HCT116 (cell line): ENCODE measurements at regions not wholly inside any gene's neighbourhood (a gene's known extent, or its start where the extent isn't known, plus 50 kb on each side); places are given as distances from the start of the nearest gene placed in this dataset.

Source experiments
- ATAC-seq: fragments of 200-7000 bp; cut with Tn5 transposase; 2 replicates; pipeline ENCODE4 v1.9.1; 2020; ENCODE audit warnings: mild to moderate bottlenecking, moderate library complexity
- BruUV-seq: library from RNA; stranded (reverse); fragments of 400-500 nt; replicated peaks from 2 replicates; lab custom pipeline; 2021; lab: Mats Ljungman, UMichigan
- CTCF ChIA-PET: fragments of 300-600 bp; sonication (Branson Sonifier 250); formaldehyde crosslinking; loops from one replicate; lab custom pipeline; 2021; ENCODE audit warnings: antibody characterized with exemption; lab: Charles Lee
- POLR2A ChIA-PET: fragments of 300-600, 350-600 bp; sonication (Branson Sonifier 250); formaldehyde crosslinking; loops from one replicate; lab custom pipeline; 2021; ENCODE audit warnings: antibody characterized with exemption; lab: Charles Lee
- RAD21 ChIA-PET, 2 experiments: fragments of 300-600 bp; sonication (Branson Sonifier 250); formaldehyde crosslinking; loops; one replicate each; lab custom pipeline; 2023; ENCODE audit warnings: low total read pairs in 2 of 2; ENCODE audit not compliant: uncharacterized antibody in 2 of 2, unreplicated experiment in 2 of 2, low non-redundant PET in 1 of 2; lab: Charles Lee
- DNase-seq: peaks from one replicate; pipeline ENCODE4 v3.0.0-alpha.2; 2010; ENCODE audit warnings: low read depth, low spot score
- H2AFZ ChIP-seq: fragments of 200-600 bp; shearing (Covaris generic), sonication (generic); 2 replicates; pipeline ENCODE4 v1.6.1; 2017; ENCODE audit warnings: low read depth, mixed run types, mixed read lengths, antibody characterized with exemption, low read length; ENCODE audit not compliant: poor library complexity, severe bottlenecking
- H3K27ac ChIP-seq: 2 replicates; pipeline ENCODE4 v1.5.1; 2012; ENCODE audit warnings: low read depth, low read length
- H3K27me3 ChIP-seq: fragments of 200-600 bp; sonication (generic); 2 replicates; pipeline ENCODE4 v1.6.1; 2016; ENCODE audit warnings: mixed run types, low read length, mixed read lengths; ENCODE audit not compliant: insufficient read depth
- H3K36me3 ChIP-seq, 2 experiments: fragments of 200-500 bp in 1 of 2; fragments of 200-600 bp in 1 of 2; sonication (Bioruptor generic) in 1 of 2; sonication (generic) in 1 of 2; 2 replicates each; pipeline versions ENCODE4 v1.5.1 to v1.6.1; 2014 to 2016; ENCODE audit warnings: low read length in 2 of 2, inconsistent platforms in 1 of 2, mixed read lengths in 1 of 2, mixed run types in 1 of 2; ENCODE audit not compliant: insufficient read depth in 2 of 2, control insufficient read depth in 1 of 2
- H3K4me1 ChIP-seq, 2 experiments: fragments of 200-600 bp in 1 of 2; sonication (generic) in 1 of 2; 2 replicates each; pipeline versions ENCODE4 v1.5.1 to v1.6.1; 2012 to 2017; ENCODE audit warnings: low read length in 2 of 2, inconsistent platforms in 1 of 2, mild to moderate bottlenecking in 1 of 2, mixed read lengths in 1 of 2, mixed run types in 1 of 2, moderate library complexity in 1 of 2; ENCODE audit not compliant: insufficient read depth in 2 of 2, control insufficient read depth in 1 of 2
- H3K4me2 ChIP-seq: fragments of 200-600 bp; sonication (generic); 2 replicates; pipeline ENCODE4 v1.6.1; 2017; ENCODE audit warnings: mixed run types, low read length, mixed read lengths
- H3K4me3 ChIP-seq, 2 experiments: fragments of 200-600 bp in 1 of 2; sonication (generic) in 1 of 2; replicated peaks in 1 of 2; 2 replicates each; pipeline ENCODE4 v1.5.1; 2011 to 2016; ENCODE audit warnings: low read length in 2 of 2, control low read depth in 1 of 2, low read depth in 1 of 2, mild to moderate bottlenecking in 1 of 2, mixed read lengths in 1 of 2, mixed run types in 1 of 2
- H3K79me2 ChIP-seq: fragments of 200-600 bp; sonication (generic); 2 replicates; pipeline ENCODE4 v1.6.1; 2017; ENCODE audit warnings: mild to moderate bottlenecking, mixed run types, low read length, moderate library complexity, mixed read lengths; ENCODE audit not compliant: insufficient read depth
- H3K9ac ChIP-seq: fragments of 200-600 bp; sonication (generic); 2 replicates; pipeline ENCODE4 v1.6.1; 2016; ENCODE audit warnings: low read length, mixed read lengths
- H3K9me2 ChIP-seq: fragments of 200-600 bp; sonication (generic), shearing (Covaris generic); 2 replicates; pipeline ENCODE4 v1.6.1; 2017; ENCODE audit warnings: mixed run types, mild to moderate bottlenecking, moderate library complexity; ENCODE audit not compliant: insufficient read depth
- H3K9me3 ChIP-seq, 2 experiments: fragments of 200-500 bp in 1 of 2; fragments of 200-600 bp in 1 of 2; sonication (Bioruptor generic) in 1 of 2; sonication (generic) in 1 of 2; 2 replicates each; pipeline ENCODE4 v1.6.1; 2014 to 2017; ENCODE audit warnings: low read length in 2 of 2, mixed read lengths in 2 of 2, inconsistent platforms in 1 of 2, low read depth in 1 of 2, mild to moderate bottlenecking in 1 of 2, mixed run types in 1 of 2, moderate library complexity in 1 of 2; ENCODE audit not compliant: control insufficient read depth in 1 of 2, insufficient read depth in 1 of 2
- H4K20me1 ChIP-seq: fragments of 200-600 bp; sonication (generic), shearing (Covaris generic); 2 replicates; pipeline ENCODE4 v1.6.1; 2017; ENCODE audit warnings: mixed run types, mild to moderate bottlenecking, moderate library complexity; ENCODE audit not compliant: insufficient read depth
- EGR1 ChIP-seq: IDR thresholded peaks from 2 replicates; pipeline ENCODE4 v1.6.1; 2012; ENCODE audit warnings: low read depth
- ELF1 ChIP-seq: IDR thresholded peaks from 2 replicates; pipeline ENCODE4 v1.6.1; 2012; ENCODE audit warnings: low read depth, borderline replicate concordance
- EZH2 ChIP-seq: fragments of 200-600 bp; sonication (generic); IDR thresholded peaks from 2 replicates; pipeline ENCODE4 v1.6.1; 2017; ENCODE audit warnings: antibody characterized with exemption, mixed run types
- FOSL1 ChIP-seq: IDR thresholded peaks from 2 replicates; pipeline ENCODE4 v1.6.1; 2012; ENCODE audit warnings: low read depth
- JUND ChIP-seq: IDR thresholded peaks from 2 replicates; pipeline ENCODE4 v1.6.1; 2012
- MAX ChIP-seq: IDR thresholded peaks from 2 replicates; pipeline ENCODE4 v1.6.1; 2012
- POLR2A ChIP-seq: IDR thresholded peaks from 2 replicates; pipeline ENCODE4 v1.7.0; 2011; ENCODE audit warnings: borderline replicate concordance; ENCODE audit not compliant: insufficient read depth, insufficient read length; ENCODE audit errors: extremely low read depth
- POLR2AphosphoS5 ChIP-seq: IDR thresholded peaks from 2 replicates; pipeline ENCODE4 v1.6.1; 2011; ENCODE audit warnings: mild to moderate bottlenecking, low read depth, low read length, moderate library complexity
- SIN3A ChIP-seq: IDR thresholded peaks from 2 replicates; pipeline ENCODE4 v1.6.1; 2012; ENCODE audit warnings: low read depth
- SP1 ChIP-seq: IDR thresholded peaks from 2 replicates; pipeline ENCODE4 v1.6.1; 2012; ENCODE audit warnings: low read depth
- SRF ChIP-seq: IDR thresholded peaks from 2 replicates; pipeline ENCODE4 v1.6.1; 2012; ENCODE audit warnings: low read depth
- YY1 ChIP-seq: IDR thresholded peaks from 2 replicates; pipeline ENCODE4 v1.6.1; 2011; ENCODE audit warnings: low read length, low read depth, moderate library complexity, mild to moderate bottlenecking; ENCODE audit not compliant: insufficient replicate concordance; ENCODE audit errors: extremely low read depth
- ZBTB33 ChIP-seq: IDR thresholded peaks from 2 replicates; pipeline ENCODE4 v1.6.1; 2011; ENCODE audit warnings: mild to moderate bottlenecking, low read length, moderate library complexity; ENCODE audit not compliant: insufficient replicate concordance; ENCODE audit errors: extremely low read depth
- intact Hi-C: fragments of 100-400 bp; cut with micrococcal nuclease; formaldehyde crosslinking; loops from 2 replicates; pipeline ENCODE4 v1.10.0; 2022

- TF ChIP-seq EGR1 (no peak), SP1 (no peak), FOSL1 (no peak), SIN3A (no peak), EZH2 (no peak), MAX (no peak), JUND (no peak), ZBTB33 (no peak), ELF1 (no peak)
- Histone ChIP-seq H3K9me2 (no peaks in the 10 kb centered on the region), H3K9me3 (no peaks in the 10 kb centered on the region), H3K9ac (no peak overlapping the region), H3K27ac (no peak overlapping the region), H4K20me1 (no peaks in the 10 kb centered on the region), H3K4me2 (no peak overlapping the region), H3K36me3 (no peaks in the 10 kb centered on the region), H2AFZ (no peak overlapping the region), H3K4me3 (no peak overlapping the region), H3K4me1 (no peaks in the 10 kb centered on the region), H3K27me3 (no peaks in the 10 kb centered on the region), H3K79me2 (no peaks in the 10 kb centered on the region)
- POLR2A ChIA-PET = no interaction called here
- CTCF ChIA-PET = no interaction called here
- RAD21 ChIA-PET = no interaction called here
- intact Hi-C loops = no loop called here
- no TSS peak for BruUV-seq
- ATAC-seq (no peak), DNase-seq (no peak)
These were observed 143.1 kb downstream of the DIPK2A start for GRCh38 chr3:144114767-144115166.

- no peak overlapping the region for H3K27ac ChIP-seq
- no peaks in the 10 kb centered on the region for H3K79me2 ChIP-seq
- H4K20me1 ChIP-seq = no peaks in the 10 kb centered on the region
- no peaks in the 10 kb centered on the region for H3K27me3 ChIP-seq
- TF ChIP-seq SRF (no peak), EGR1 (no peak), POLR2A (no peak), SIN3A (no peak), YY1 (no peak), POLR2AphosphoS5 (no peak), FOSL1 (no peak)
- ATAC-seq = no peak
- no peak overlapping the region for H2AFZ ChIP-seq
- intact Hi-C loops = no loop called here
- POLR2A ChIA-PET = no interaction called here
- no peaks in the 10 kb centered on the region for H3K4me1 ChIP-seq
- no peak overlapping the region for H3K9ac ChIP-seq
- H3K36me3 ChIP-seq = no peaks in the 10 kb centered on the region
- H3K9me3 ChIP-seq = no peaks in the 10 kb centered on the region
- H3K9me2 ChIP-seq = no peaks in the 10 kb centered on the region
- no peak overlapping the region for H3K4me2 ChIP-seq
- H3K4me3 ChIP-seq = no peak overlapping the region
- no TSS peak for BruUV-seq
- RAD21 ChIA-PET = no interaction called here
- CTCF ChIA-PET = no interaction called here
- DNase-seq = no peak
These were observed 148.0 kb downstream of the DIPK2A start for GRCh38 chr3:144119633-144120032.
